Upper lobe of right lung (tissue), 1 donor: ENCODE measurements at regions not wholly inside any gene's neighbourhood (a gene's known extent, or its start where the extent isn't known, plus 50 kb on each side); places are given as distances from the start of the nearest gene placed in this dataset.

Experiments
- ATAC-seq: fragments of 200-7000 bp; cut with Tn5 transposase; one replicate; pipeline ENCODE4 v1.9.1; 2020; ENCODE audit warnings: mild to moderate bottlenecking, moderate library complexity
- DNase-seq: peaks from one replicate; pipeline ENCODE4 v3.0.0-alpha.2; 2020
- H3K27ac ChIP-seq: fragments of 200-600 bp; one replicate; pipeline ENCODE4 v1.8.0; 2022
- H3K27me3 ChIP-seq: fragments of 200-600 bp; one replicate; pipeline ENCODE4 v1.8.0; 2022; ENCODE audit warnings: mild to moderate bottlenecking
- H3K36me3 ChIP-seq: fragments of 200-600 bp; one replicate; pipeline ENCODE4 v1.8.0; 2022
- H3K4me1 ChIP-seq: fragments of 200-600 bp; one replicate; pipeline ENCODE4 v1.8.0; 2022
- H3K4me3 ChIP-seq: fragments of 200-600 bp; one replicate; pipeline ENCODE4 v1.8.0; 2022; ENCODE audit warnings: mild to moderate bottlenecking
- H3K9me3 ChIP-seq: fragments of 200-600 bp; one replicate; pipeline ENCODE4 v1.8.0; 2022
- intact Hi-C: fragments of 100-400 bp; cut with DNase I; formaldehyde crosslinking; loops from one replicate; pipeline ENCODE4 v1.11.0; 2022
- TF ChIP-seq, protein P1 (sequence below): fragments of 200-600 bp; IDR thresholded peaks from one replicate; pipeline ENCODE4 v1.8.0; 2022; ENCODE audit warnings: antibody characterized with exemption
- donor health status: DM: no; HTN: yes; CAD: no; lungs with severe emphysema.

DNA sequence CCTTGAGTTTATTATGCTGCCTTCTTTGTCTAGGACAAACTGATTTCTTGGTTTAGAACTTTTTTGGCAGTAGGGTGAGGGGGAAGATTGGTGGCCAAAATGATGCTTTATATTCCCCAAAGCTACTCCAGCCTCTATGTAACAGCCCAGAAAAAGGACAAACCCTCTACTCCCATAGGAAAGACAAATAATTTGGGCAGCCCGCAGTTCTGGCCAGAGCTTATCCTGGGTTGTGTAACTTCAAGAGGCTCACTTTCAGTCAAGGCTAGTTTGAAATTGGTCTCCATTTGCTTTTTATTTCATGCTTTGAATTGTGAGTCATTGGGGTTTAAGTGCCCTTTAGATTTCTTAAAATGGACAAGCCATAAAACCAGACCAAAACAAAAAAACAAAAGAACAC lies 142.3 kb downstream of the OLFM4 start:
- ATAC-seq (no peak), DNase-seq (no peak)
- Histone ChIP-seq H3K27me3 (no peaks in the 10 kb centered on the region), H3K4me1 (no peaks in the 10 kb centered on the region), H3K4me3 (no peak overlapping the region), H3K27ac (no peak overlapping the region), H3K9me3 (no peaks in the 10 kb centered on the region), H3K36me3 (no peaks in the 10 kb centered on the region)
- TF ChIP-seq, protein P1, sequence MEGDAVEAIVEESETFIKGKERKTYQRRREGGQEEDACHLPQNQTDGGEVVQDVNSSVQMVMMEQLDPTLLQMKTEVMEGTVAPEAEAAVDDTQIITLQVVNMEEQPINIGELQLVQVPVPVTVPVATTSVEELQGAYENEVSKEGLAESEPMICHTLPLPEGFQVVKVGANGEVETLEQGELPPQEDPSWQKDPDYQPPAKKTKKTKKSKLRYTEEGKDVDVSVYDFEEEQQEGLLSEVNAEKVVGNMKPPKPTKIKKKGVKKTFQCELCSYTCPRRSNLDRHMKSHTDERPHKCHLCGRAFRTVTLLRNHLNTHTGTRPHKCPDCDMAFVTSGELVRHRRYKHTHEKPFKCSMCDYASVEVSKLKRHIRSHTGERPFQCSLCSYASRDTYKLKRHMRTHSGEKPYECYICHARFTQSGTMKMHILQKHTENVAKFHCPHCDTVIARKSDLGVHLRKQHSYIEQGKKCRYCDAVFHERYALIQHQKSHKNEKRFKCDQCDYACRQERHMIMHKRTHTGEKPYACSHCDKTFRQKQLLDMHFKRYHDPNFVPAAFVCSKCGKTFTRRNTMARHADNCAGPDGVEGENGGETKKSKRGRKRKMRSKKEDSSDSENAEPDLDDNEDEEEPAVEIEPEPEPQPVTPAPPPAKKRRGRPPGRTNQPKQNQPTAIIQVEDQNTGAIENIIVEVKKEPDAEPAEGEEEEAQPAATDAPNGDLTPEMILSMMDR, result no peak
- intact Hi-C loops, result no loop called here

DNA sequence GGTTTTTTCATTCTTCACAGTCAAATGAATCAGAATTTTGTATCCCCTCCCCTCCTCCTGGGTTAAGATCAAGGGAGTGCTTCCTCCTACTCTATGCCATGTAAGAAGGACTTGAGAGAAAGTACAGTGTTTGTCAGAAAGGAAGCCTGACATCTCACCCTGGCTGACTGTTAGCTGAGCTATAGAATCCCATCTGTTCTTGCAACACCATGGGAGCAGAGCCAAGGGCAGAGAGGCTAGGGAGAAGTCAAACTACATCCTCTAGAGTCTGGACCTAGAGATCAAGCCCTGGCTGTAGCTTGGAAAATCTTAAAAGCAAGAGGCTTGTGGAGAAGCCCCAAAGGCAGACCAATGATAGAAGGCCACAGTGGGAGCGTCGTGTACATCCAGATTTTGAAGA lies 145.9 kb downstream of the OLFM4 start:
- no peak overlapping the region for H3K27ac ChIP-seq
- TF ChIP-seq, protein P1, result no peak
- intact Hi-C loops, result no loop called here
- no peak overlapping the region for H3K4me3 ChIP-seq
- no peaks in the 10 kb centered on the region for H3K9me3 ChIP-seq
- DNase-seq (no peak), ATAC-seq (no peak)
- H3K36me3 ChIP-seq, result no peaks in the 10 kb centered on the region
- H3K27me3 ChIP-seq, result no peaks in the 10 kb centered on the region
- H3K4me1 ChIP-seq, result no peaks in the 10 kb centered on the region

DNA sequence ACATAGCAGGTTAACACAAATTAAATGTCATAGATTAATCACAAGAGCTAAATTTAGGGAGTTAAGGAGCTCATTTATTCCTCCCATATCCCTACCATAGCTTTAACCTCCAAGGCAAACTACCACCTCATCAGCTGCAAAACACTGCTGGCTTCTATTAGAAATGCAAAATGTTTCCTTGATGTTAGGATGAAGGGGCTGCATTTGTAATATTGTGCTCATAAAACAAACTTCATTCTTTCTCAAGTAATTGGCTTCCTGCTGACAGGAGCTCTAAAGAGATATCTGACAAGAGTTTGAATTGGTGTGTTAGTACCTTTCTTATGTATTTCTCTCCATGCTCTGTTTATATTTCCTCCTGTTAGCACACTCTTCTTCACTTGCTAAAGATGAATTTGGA lies 152.1 kb downstream of the OLFM4 start:
- ATAC-seq, result no peak
- intact Hi-C loops, result no loop called here
- no peak for DNase-seq
- TF ChIP-seq, protein P1, result no peak
- no peaks in the 10 kb centered on the region for H3K9me3 ChIP-seq
- no peaks in the 10 kb centered on the region for H3K4me1 ChIP-seq
- H3K27ac ChIP-seq, result no peak overlapping the region
- no peaks in the 10 kb centered on the region for H3K36me3 ChIP-seq
- no peak overlapping the region for H3K4me3 ChIP-seq
- H3K27me3 ChIP-seq, result no peaks in the 10 kb centered on the region

DNA sequence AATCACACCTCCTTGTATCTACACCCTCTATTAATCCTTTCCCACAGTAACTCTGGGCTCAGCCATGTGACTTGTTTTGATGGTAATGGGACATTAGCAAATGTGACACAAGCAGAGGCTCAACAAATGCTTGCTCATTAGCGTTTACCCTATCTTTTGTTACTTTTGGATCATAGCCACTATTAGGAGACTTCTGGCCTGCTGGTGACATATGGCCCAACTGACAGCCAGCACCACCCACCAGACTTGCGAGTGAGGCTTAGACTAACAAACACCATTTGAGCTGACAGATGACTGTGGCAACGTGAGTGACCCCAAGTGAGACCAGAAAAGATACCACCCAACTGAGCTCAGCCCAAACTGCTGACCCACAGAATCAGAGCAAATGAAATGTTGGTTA lies 154.1 kb downstream of the OLFM4 start:
- no peaks in the 10 kb centered on the region for H3K36me3 ChIP-seq
- H3K27ac ChIP-seq, result no peak overlapping the region
- TF ChIP-seq, protein P1, result no peak
- no peaks in the 10 kb centered on the region for H3K9me3 ChIP-seq
- no peaks in the 10 kb centered on the region for H3K27me3 ChIP-seq
- no peaks in the 10 kb centered on the region for H3K4me1 ChIP-seq
- DNase-seq (no peak), ATAC-seq (no peak)
- intact Hi-C loops, result no loop called here
- no peak overlapping the region for H3K4me3 ChIP-seq

DNA sequence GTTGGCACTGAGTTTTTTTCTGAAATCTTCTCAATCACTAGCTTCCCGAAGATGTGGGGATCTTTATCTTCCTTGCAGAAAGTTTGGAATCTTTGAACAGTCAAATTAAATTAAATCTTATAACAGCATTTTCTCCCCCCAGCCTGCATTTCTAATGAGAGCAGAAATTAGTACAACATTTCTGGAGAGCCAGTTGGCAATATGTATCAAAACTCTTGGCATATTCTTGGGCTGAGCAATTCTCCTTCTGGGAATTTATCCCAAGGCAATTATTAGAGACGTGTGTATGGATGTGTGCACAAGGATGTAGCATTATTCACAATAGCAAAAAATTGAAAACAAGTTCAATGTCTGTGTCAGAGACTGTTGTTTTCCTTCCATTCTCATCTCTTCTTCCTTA lies 159.5 kb downstream of the OLFM4 start:
- ATAC-seq, result no peak
- H3K27me3 ChIP-seq, result no peaks in the 10 kb centered on the region
- TF ChIP-seq, protein P1, result no peak
- no peak for DNase-seq
- no peaks in the 10 kb centered on the region for H3K9me3 ChIP-seq
- intact Hi-C loops, result no loop called here
- H3K4me3 ChIP-seq, result no peak overlapping the region
- no peak overlapping the region for H3K27ac ChIP-seq
- H3K36me3 ChIP-seq, result no peaks in the 10 kb centered on the region
- H3K4me1 ChIP-seq, result no peaks in the 10 kb centered on the region

DNA sequence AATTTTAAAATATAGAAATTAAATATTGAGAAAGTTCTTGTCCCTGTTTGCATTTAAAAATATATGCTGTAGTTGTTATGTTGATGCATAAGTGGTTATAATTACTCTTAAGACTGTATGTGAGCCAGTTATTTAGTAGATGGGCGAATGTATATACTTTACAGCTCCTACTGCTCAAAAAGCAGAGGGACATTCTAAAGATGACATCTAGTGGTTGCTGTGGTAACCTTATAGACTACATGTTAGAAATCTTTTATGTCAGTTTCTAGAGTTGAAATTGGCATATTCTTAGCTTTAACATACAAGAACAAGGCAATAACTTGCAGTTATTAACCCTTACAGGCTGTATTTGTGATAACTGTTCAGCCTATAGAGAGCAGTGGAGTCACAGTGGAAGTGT lies 160.5 kb downstream of the OLFM4 start:
- H3K27me3 ChIP-seq, result no peaks in the 10 kb centered on the region
- ATAC-seq (no peak), DNase-seq (no peak)
- TF ChIP-seq, protein P1, result no peak
- no peak overlapping the region for H3K4me3 ChIP-seq
- no peaks in the 10 kb centered on the region for H3K36me3 ChIP-seq
- no peaks in the 10 kb centered on the region for H3K9me3 ChIP-seq
- intact Hi-C loops, result no loop called here
- H3K27ac ChIP-seq, result no peak overlapping the region
- H3K4me1 ChIP-seq, result no peaks in the 10 kb centered on the region
